Fibroblast of skin of back (primary cell): ENCODE measurements at regions not wholly inside any gene's neighbourhood (a gene's known extent, or its start where the extent isn't known, plus 50 kb on each side); places are given as distances from the start of the nearest gene placed in this dataset.
"Not testable (repeated sequence)": the region's sequence is repeated elsewhere in the genome, so short reads cannot be mapped to it uniquely, and the experiment has no call there.

Experiments used
- DNase-seq: peaks from one replicate; pipeline ENCODE4 v3.0.0-alpha.2; 2013

- DNase-seq: no peak
Measured at GRCh38 chr12:90499795-90500194, 455.2 kb downstream of the CCER1 start.

DNA sequence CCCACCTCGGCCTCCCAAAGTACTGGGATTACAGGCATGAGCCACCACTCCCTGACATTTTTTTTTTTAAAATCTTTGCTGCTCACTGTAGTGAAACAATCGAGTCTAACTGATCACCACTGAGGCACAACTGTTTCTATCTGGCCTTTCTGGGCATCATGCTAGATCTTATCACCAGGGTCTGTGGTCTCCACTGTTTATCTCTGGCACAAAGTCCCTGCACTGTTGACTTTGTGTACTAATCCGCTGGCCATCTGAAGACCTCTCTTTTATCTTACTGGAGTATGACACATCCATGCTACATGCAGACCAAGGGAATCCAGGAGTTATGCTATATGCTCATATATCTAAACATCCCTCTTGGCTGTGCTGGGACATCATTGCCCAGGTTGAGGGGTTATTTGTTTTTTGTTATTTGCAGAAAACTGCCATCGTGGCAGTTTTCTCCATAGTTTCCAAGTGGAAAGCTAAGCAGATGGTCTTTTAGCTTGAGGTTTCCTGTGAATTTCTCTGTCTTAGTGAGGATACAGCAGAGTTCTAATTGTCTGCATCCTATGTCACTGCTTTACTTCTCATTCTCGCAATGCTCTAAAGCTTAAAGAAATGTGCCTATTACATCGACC is 456.9 kb downstream of the CCER1 start:
- no peak for DNase-seq

- DNase-seq: no peak
Measured at GRCh38 chr12:90490355-90490754, 464.6 kb downstream of the CCER1 start.

DNA sequence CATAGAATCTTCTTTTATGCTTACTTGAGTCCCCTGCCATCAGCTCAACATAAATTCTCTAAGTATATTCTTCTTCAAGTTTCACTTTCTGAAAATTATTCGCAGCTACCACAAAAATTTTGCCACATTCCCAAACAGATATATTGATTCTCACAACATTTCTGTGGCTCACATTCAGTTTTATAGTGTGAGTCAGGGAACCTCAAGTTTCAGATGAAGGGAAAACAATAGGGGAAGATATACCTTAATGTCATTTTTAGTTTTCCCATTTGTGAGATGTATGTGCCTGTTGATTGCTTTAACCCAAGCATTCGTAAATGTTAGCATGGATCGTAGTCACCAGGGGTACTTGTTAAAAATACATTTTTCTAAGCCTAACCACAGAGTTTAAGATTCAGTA is 465.8 kb downstream of the CCER1 start:
- peak; percentile 41 for DNase-seq

DNA sequence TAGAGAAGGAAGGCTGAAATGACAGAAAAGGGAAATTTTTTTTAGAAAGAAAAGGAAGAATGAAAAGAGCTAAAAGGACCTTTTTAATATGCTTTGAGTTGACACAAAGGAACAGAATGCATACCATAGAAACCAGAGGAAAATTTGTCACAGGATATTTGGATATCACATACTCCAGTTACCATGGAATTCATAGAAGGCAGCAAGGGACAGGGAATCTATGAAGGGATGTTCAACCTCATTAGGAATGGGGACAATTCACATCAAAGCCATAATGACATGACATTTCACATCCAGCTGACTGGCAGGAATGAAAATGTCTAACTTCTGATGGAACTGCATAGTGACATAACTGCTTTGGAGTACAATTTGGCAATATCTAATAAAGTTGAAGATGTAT is 469.4 kb downstream of the CCER1 start:
- DNase-seq: peak; percentile 15

DNA sequence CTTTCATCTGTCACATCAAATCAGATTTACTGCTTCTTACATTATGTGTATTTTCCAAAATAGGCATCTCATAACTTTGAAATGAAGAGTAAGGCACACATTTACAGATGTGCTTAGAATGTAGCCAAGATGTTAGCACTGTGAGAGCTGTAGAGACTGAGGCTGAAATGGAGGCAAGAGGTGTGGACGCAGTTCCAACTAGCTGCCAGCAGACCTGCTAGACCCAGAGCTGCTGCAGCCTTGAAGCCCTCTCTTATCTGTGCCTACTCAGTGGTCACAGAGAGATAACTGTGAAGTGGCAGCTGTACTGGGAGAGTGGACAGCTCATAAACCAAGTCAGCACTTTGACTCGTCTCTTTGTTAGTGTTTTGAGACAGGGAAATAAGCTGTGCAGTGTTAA is 470.9 kb downstream of the CCER1 start:
- no peak for DNase-seq

GRCh38 chr12:90481748-90482147 is 473.2 kb downstream of the CCER1 start:
- DNase-seq: no peak

- no peak for DNase-seq
Measured at GRCh38 chr12:90479237-90479636, 475.7 kb downstream of the CCER1 start.

- DNase-seq: no peak
Measured at GRCh38 chr12:90473831-90474230, 481.1 kb downstream of the CCER1 start.

GRCh38 chr12:90460681-90461080 is 494.3 kb downstream of the CCER1 start:
- DNase-seq: no peak

- no peak for DNase-seq
Measured at GRCh38 chr12:90456248-90456647, 498.7 kb downstream of the CCER1 start.

GRCh38 chr12:90455756-90456155 is 499.2 kb downstream of the CCER1 start:
- peak; percentile 4 for DNase-seq

- DNase-seq: no peak
Measured at GRCh38 chr12:90449611-90450010, 505.4 kb downstream of the CCER1 start.

- not testable (repeated sequence) for DNase-seq
Measured at GRCh38 chr12:90443466-90443865, 511.5 kb downstream of the CCER1 start.

DNA sequence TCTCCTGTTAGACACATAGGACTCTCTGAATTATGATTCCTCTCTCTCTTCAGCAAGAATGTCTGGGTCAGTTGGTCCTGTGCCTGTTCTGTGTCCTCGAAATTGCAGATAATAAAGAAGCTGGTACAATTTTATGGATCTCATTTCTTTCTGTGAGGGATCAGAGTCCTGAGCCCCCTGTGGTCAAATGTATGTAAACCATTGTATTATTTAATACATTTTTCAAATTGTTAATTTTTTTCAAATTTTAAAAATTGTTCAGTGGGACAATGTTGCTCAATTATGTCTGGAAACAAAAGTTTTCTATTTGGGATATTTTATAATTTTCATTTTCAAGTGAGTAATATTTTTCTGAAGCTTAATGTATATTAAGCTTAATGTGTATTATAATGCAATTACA is 513.5 kb downstream of the CCER1 start:
- DNase-seq: no peak

DNA sequence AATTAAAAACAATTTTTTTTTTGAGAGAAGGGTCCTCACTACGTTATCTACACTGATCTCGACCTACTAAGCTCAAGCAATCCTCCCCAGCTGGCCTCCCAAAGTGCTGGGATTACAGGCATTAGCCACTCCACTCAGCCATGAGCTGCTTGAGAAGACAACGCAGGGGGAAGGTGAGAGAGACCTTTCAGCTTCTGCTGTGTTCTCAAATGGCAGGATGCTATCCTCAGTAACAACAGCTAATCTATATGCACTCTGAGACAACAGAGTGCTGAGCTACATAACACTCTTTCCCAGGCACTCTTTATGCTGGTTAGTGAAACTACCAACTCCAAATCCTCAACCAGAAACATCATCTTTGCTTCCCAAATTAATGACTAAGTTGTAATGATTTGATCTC is 526.1 kb downstream of the CCER1 start:
- DNase-seq: no peak

GRCh38 chr12:90428465-90428864 is 526.5 kb downstream of the CCER1 start:
- no peak for DNase-seq

GRCh38 chr12:90423965-90424364 is 531.0 kb downstream of the CCER1 start:
- DNase-seq: no peak

GRCh38 chr12:90410962-90411361 is 544.0 kb downstream of the CCER1 start:
- DNase-seq: no peak

DNA sequence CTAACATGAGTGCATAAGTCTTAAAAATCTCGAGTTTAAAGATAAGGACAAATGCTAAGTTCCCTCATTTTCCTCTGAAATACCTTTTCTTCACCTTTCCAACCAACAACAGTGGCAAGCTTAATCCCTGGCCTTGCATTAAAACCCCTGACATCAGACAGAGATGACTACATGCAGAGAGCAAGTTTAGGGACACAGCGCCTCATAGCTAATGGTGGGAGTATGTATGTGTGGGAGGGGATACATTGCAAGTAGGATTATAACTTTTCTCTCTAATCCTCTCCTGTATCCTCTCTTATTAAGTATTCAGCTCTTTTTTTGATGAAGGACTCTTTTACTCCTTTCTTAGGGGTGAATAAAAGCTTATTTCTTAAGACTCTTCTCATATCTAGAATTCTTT is 547.1 kb downstream of the CCER1 start:
- DNase-seq: no peak

GRCh38 chr12:90404071-90404470 is 550.9 kb downstream of the CCER1 start:
- no peak for DNase-seq

DNA sequence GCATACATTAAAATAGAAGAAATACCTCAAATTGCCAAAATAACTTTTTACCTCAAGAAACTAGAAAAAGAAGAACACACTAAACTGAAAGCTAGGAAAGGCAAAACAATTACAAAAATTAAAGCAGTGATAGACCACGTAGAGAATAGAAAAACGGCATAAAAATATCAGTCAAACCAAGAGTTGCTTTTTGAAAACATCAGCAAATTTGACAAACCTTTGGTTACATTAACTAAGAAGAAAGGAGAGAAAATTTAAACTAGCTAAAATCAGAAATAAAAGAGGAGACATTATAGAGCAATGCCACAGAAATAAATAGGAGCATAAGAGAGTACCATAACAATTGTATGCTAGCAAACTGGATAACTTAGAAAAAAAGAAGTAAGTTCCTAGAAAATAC is 553.8 kb downstream of the CCER1 start:
- no peak for DNase-seq

DNA sequence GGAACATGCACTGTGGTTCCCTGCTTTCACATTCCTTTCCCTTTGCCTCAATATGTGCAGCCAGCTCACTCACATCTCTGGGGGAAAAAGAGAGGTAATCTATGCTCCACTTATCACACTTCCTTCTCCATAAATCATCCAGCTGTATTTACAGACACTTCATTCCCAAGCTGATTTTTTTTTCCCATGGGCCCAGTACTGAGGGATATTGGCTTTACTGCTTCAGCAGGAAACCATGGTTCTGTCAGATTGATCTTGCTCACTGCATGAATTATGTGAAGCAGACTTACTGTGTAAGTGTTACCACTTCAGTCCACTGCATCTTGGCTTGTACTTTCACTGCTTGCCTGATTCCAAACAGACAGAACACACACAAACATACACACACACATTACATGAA is 555.6 kb downstream of the CCER1 start:
- DNase-seq: peak; percentile 22

DNA sequence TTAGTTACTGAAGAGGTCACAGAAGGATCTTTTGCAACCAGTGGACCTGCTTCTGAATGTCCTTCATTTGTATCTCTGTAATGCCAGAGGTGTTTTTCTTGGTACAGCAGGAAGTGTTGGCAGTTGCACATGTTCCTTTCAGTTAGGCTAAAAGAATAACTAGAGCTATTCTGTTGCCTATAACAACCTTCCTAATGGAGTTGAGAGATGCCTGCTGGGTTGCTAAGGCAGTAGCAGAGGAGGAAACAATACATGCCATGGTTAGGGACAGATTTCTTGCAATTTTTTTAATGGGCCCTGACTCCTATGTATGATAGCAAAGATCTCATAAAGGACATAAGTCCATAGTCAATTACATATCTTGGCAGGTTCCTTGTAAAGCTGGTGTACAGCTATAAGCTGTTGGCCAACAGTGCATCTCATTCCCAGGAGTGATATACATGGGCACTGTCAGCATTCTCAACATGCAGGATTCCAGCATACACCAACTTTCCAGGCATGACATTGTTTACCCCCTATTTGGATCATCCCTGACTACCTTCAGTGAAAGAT is 556.6 kb downstream of the CCER1 start:
- no peak for DNase-seq

- DNase-seq: no peak
Measured at GRCh38 chr12:90396556-90396955, 558.4 kb downstream of the CCER1 start.
